ENCODE measurements at regions not wholly inside any gene's neighbourhood (a gene's known extent, or its start where the extent isn't known, plus 50 kb on each side); places are given as distances from the start of the nearest gene placed in this dataset.

GRCh38 chr6:21845439-21846140, 252.0 kb downstream of the SOX4 start:
- no peak for TF ChIP-seq CTCF (IDR thresholded peaks at IDR 0.05; ENCODE audit: insufficient read depth, low read length, poor library complexity, severe bottlenecking)
- Histone ChIP-seq H3K36me3 (ENCODE audit: control insufficient read depth, insufficient read depth, low read length) (no peaks in the 10 kb centered on the region), H3K4me3 (ENCODE audit: low read depth, low read length) (no peak overlapping the region), H3K27me3 (ENCODE audit: control insufficient read depth, insufficient read depth, low read length) (no peaks in the 10 kb centered on the region)
- DNase-seq (ENCODE audit: low read depth), result no peak

GRCh38 chr6:21846541-21847451, 253.2 kb downstream of the SOX4 start:
- no peaks in the 10 kb centered on the region for H3K27me3 ChIP-seq (ENCODE audit: control insufficient read depth, insufficient read depth, low read length)
- no peak for TF ChIP-seq CTCF (IDR thresholded peaks at IDR 0.05; ENCODE audit: insufficient read depth, low read length, poor library complexity, severe bottlenecking)
- no peak overlapping the region for H3K4me3 ChIP-seq (ENCODE audit: low read depth, low read length)
- no peaks in the 10 kb centered on the region for H3K36me3 ChIP-seq (ENCODE audit: control insufficient read depth, insufficient read depth, low read length)
- DNase-seq (ENCODE audit: low read depth), result peak; percentile 57

GRCh38 chr6:21847711-21848480, 254.3 kb downstream of the SOX4 start:
- H3K4me3 ChIP-seq (ENCODE audit: low read depth, low read length), result no peak overlapping the region
- no peaks in the 10 kb centered on the region for H3K27me3 ChIP-seq (ENCODE audit: control insufficient read depth, insufficient read depth, low read length)
- H3K36me3 ChIP-seq (ENCODE audit: control insufficient read depth, insufficient read depth, low read length), result no peaks in the 10 kb centered on the region
- no peak for TF ChIP-seq CTCF (IDR thresholded peaks at IDR 0.05; ENCODE audit: insufficient read depth, low read length, poor library complexity, severe bottlenecking)
- no peak for DNase-seq (ENCODE audit: low read depth)

- Histone ChIP-seq H3K4me3 (ENCODE audit: low read depth, low read length) (no peak overlapping the region), H3K27me3 (ENCODE audit: control insufficient read depth, insufficient read depth, low read length) (no peaks in the 10 kb centered on the region), H3K36me3 (ENCODE audit: control insufficient read depth, insufficient read depth, low read length) (no peaks in the 10 kb centered on the region)
- TF ChIP-seq CTCF (IDR thresholded peaks at IDR 0.05; ENCODE audit: insufficient read depth, low read length, poor library complexity, severe bottlenecking), result no peak
- no peak for DNase-seq (ENCODE audit: low read depth)
Measured at GRCh38 chr6:21850691-21851090, 257.1 kb downstream of the SOX4 start.

DNA sequence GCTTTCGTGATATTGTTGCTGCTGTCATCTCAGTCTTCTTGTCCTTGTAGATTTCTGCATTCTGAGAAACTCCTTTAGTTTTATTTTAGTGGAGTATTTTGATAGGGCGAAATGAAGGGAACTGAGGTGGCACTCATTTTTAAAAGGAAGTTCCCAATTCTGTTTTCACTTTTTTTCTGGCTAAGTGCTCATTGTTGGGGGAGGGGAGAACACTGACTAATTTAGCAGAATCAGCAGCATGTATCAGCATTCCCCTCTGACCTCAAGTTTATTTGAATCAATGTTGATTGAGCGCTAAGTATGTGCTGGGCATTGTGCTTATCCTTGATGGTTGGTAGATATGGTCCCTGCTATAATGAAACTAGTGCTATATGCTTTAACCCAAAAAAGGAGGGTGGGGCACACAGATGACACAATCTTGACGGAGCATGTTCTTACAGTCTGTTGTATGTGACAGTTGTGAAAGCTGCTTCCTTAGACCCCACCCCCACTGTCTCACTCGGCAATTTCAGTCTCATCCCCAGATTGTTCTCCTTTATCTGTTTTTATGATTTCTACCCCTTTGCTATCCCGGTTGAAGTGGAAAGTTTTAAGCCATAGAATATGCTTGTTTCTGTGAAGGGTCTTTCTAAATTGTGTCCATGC, 262.4 kb downstream of the SOX4 start:
- H3K27me3 ChIP-seq (ENCODE audit: control insufficient read depth, insufficient read depth, low read length), result no peaks in the 10 kb centered on the region
- no peak for TF ChIP-seq CTCF (IDR thresholded peaks at IDR 0.05; ENCODE audit: insufficient read depth, low read length, poor library complexity, severe bottlenecking)
- no peaks in the 10 kb centered on the region for H3K36me3 ChIP-seq (ENCODE audit: control insufficient read depth, insufficient read depth, low read length)
- no peak overlapping the region for H3K4me3 ChIP-seq (ENCODE audit: low read depth, low read length)
- no peak for DNase-seq (ENCODE audit: low read depth)
